Iris pigment epithelial cell (primary cell): ENCODE measurements at regions not wholly inside any gene's neighbourhood (a gene's known extent, or its start where the extent isn't known, plus 50 kb on each side); places are given as distances from the start of the nearest gene placed in this dataset.
"Not testable (repeated sequence)": the region's sequence is repeated elsewhere in the genome, so short reads cannot be mapped to it uniquely, and the experiment has no call there.

Experiments used
- DNase-seq: peaks from one replicate; pipeline ENCODE4 v3.0.0-alpha.2; 2011; ENCODE audit warnings: low read depth

- no peak for DNase-seq
Measured at GRCh38 chr5:77869116-77869798, 93.1 kb upstream of the TBCA start.

DNA sequence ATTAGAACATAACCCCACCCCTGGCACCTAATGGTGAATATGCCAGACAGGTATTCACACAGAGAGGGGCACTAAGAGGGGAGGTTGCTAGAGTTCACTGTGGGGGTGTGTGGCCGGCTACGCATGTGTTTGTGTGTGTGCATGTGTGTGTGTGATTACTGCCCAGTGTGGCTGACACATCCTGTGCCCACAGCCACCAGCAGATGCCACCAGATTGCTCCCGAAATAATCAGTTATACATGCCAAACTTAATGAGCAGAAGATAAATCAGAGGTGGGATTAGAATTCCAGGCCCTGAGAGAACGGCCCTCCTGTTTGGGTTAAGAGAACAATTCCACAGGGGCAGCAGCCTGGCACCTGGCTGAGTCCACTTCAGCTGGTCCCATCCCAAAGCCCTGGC, 91.8 kb upstream of the TBCA start:
- no peak for DNase-seq

DNA sequence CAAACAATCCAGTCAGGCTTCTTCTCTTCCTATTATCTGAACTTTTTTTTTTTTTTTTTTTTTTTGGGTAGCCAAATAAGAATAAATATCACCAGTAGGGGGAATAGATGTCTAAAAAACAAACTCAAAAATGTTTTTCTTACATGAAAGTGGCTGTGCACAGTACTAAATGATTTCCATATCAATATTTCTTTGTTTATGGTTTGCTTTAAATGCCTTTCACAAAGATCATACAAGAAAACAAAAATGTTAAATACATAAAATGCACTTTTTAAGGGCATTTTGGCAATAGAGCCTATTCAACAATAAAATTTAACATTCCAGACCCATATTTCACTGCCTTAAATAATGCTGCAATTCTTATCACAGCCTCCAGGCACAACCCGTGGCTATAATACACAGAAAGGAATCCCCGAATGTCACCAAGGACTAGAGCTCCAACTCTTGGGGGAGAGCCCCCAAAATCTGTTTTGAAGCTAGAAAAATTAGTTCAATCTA, 91.1 kb upstream of the TBCA start:
- peak; percentile 25 for DNase-seq

- no peak for DNase-seq
Measured at GRCh38 chr5:77866198-77866597, 90.1 kb upstream of the TBCA start.

GRCh38 chr5:77864997-77865396, 88.9 kb upstream of the TBCA start:
- DNase-seq, result no peak

DNA sequence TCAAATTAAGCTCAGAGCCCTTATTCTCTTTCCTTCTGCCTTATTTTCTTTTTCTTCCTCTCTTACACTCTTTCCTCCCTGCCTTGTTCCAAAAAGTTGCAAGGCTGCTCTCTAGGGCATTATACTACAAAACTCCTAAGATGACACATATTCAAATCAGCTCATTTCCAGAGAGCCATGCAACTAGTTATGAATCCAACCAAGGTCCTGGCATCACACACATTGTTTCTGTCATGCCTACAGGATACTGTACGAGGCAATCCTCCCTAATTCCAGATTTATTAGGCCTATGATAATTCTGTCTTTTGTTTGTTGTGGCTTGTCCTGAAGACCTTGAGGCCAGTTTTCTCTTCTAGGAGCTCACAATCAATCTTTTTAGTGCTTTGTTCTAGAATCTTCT, 87.0 kb upstream of the TBCA start:
- DNase-seq, result no peak

DNA sequence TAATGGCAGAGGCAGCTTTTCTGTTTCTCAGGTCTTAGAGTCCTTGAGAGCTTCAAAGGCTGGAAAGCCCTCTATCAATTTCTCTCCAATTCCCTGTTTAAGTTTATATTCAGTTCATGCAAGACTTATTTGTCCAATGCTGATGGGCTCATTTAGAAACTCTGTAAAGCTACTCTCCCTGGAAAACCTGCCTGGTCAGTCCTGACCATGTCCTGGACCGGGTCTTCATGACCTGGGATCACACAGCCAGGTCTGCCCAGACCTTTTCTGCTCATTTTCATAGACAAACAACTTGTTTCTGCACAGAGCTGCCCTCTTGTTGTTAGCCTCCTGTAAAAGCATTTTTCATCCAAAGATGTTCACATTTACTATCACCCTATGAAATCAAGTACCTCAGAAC, 85.4 kb upstream of the TBCA start:
- DNase-seq, result no peak

- peak; percentile 57 for DNase-seq
Measured at GRCh38 chr5:77859306-77859705, 83.2 kb upstream of the TBCA start.

GRCh38 chr5:77858678-77859077, 82.5 kb upstream of the TBCA start:
- DNase-seq, result not testable (repeated sequence)

DNA sequence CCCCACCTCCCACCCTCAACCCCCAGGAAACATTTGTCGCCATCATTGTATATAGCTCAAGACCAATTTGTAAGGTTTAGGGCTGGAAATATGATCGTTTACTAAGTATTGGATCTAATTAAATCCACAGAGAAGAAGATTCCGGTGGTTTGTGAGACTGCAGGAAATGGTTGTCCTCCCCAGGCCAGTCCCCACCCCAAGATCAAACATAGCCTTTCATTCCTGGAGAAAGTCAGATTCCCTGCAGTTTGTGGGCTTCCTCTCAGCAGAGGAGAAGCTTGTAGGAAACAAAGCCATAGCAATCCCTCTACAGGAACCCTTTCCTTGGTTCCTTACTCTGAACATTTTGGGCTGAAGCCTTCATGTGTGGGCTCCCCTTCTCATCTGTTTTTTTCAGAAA, 79.2 kb upstream of the TBCA start:
- no peak for DNase-seq

DNA sequence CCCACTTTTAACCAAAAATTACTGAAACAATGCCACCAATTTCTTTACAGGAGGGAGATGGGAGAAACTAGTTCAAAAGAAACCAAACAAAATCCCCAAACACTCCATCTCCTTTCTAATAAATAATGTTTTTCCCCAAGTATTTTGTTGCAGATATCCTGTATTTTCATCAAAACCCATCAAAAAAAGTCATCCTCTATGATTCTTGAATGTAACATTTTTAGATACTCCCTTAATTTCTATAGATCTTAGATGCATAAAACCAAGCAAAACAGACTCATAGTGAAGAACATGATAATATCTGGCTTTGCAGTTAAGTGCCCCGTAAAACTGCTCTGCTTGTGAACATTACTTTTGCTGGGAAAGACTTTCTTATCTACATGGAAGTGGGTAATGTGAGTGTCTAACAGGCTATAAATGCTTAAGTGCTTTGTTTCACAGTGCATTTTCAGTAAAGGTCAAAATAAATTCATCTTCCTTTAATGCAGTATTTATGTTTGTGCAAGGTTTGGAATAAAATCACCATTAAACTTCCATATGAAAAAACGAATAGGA, 77.3 kb upstream of the TBCA start:
- no peak for DNase-seq

DNA sequence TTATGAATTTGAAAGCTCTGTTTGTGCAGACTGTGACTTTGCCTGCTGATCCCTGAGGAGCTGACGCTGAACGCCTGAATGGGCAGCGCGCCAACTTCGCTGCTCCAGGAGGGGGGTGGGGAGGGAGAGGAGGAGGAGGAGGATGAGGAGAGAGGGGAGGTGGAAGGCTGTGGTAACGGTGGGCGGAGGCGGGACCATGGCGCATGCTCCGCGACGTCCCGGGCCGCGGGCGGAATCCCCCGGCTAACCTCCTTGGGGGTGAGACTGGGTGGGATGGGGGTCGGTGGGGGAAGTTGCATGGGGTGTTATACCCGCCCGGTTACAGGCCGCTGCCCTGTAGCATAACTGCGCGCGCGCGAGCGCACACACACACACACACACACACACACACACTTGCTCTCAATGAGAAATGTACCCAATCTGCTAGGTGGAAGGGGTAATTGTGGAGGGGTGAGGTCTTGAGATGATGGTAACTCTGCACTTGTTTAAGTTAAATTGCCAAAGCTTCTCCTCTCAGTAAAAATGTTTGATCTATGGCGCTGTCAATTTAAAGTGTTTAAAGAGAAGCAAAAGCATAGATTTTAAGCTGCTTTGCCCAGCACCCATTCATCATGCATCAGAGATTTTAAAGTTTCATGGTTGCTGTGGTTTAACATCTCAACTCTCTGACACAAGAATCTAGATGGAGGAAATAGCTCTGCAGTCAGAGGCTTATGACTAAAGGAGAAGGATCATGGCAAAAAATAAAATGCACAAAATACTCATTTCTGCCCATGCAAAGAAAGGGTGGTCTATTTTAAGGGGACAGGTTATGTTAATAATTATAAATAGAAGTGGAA, 76.6 kb upstream of the TBCA start:
- DNase-seq, result peak; percentile 88

- no peak for DNase-seq
Measured at GRCh38 chr5:77852068-77852513, 76.0 kb upstream of the TBCA start.

GRCh38 chr5:77851176-77852067, 75.3 kb upstream of the TBCA start:
- peak; percentile 32 for DNase-seq

DNA sequence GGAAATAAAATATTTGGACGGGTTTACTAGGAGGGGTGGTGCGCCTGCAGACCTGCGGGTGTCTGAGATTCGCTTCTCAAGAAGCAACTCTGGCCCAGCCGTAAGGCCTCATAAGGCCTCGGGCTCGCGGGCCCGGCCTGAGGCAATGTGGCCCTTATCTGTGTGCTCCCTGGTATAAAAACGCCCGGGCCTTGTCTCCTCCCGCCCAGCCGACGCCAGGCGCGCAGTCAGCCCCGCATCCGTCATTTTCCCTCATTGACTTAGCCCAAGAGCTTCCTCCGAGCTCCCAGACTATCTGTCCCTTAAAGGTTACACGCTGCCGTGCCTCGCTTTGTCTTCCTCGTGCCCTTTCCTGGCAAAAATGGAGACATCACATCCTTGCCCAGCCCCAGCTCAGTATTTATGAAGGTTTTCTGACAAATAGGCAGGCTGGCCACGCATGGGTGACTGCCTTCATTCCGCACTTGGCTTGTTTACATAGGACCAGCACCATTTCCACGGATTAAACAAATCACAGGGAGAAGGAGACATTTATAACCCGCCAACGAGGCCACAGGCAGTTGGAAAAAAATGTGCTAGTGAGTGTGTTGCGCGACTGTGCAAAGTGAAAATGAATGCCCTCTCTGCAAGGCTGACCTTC, 74.5 kb upstream of the TBCA start:
- DNase-seq, result no peak

GRCh38 chr5:77849308-77849900, 73.3 kb upstream of the TBCA start:
- DNase-seq, result no peak

- no peak for DNase-seq
Measured at GRCh38 chr5:77847814-77848290, 71.7 kb upstream of the TBCA start.

DNA sequence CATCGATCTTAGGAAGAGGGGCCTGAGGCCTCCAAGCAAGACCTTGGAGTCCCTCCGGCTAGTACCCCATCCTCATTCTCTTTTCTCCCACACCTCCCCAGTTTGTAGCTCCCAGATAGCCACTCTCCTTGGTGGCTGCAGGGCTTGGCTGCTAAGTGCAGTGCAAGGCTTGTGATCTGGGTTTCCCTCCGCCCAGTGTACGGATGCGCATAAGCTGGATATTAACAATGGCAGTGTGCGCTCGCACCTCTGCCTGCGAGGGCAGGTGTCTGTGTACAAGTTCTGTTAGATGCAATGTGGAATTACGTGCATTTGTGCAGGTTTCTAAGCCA, 71.0 kb upstream of the TBCA start:
- no peak for DNase-seq

DNA sequence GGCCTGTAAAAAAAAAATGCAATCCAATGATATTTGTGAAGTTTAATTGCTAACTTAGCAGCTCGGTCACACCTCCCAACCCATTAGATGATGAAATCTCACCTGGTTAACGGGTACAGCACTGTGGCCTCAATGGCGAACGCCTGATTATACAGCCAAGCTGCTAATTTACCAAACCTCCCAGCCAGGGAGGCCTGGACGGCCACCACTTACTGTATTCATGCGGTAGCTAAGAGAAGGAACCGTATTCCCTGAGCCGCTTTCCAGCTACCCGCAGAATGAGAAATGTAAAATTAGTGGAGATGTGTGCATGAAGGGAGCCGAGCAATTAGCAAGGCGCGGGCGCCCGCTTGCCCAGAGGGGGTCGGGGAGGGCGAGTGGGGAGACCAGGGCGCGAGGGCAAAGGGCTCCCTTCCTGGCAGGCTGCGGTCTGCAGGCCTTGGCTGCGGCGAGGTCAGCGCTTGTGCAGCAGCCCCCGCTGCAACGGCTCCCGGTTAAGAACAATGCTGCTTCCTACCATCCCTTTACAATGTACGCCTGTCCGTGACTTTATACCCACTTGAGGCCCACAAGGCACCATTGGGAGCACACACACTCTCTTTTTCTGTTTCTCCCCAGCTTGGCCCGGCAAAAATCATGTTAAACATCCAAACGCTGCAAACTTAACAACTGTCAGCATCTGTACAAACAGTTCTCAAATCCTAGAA, 70.4 kb upstream of the TBCA start:
- no peak for DNase-seq

DNA sequence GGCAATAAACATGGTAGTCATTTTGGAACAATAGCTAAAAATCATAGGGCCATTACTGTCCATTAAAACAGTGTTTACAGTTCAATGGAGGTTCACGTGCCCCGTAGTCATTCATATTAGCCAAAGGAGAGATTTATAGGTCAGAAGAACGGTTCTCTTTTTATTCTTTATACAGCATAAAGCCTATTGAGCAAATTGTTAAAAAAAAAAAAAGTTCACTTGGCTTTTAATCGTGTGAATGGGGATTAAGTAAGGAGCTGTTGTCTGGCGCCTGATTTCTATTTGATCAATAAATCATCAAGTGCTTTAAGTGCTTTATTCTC, 69.1 kb upstream of the TBCA start:
- DNase-seq, result no peak
